ENCODE measurements at regions not wholly inside any gene's neighbourhood (a gene's known extent, or its start where the extent isn't known, plus 50 kb on each side); places are given as distances from the start of the nearest gene placed in this dataset.

DNA sequence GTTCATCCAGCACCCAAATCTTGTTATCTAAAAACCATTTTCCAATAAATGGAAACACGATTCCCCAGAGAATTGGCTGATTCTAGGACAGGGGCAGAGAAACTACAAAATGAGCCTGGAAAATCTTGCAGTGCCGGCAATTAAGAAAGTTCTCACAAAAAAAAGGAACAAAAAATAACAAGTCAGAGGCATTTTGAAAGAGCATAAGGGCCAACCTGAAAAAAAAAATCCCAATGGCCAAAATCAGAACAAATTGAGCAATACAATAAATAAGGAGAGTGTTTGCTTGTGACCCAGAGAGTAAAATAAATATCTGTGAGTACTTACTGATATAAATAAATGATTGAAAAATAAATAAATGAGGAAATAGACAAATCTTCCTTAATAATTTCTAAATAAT lies 55.1 kb upstream of the S1PR3 start:
- TF ChIP-seq POLR2A (IDR thresholded peaks at IDR 0.05; ENCODE audit: low read depth, low read length) = no peak
- TF ChIP-seq POLR2AphosphoS5 (IDR thresholded peaks at IDR 0.05; ENCODE audit: low read depth, low read length) = no peak
- no peak for TF ChIP-seq SPI1 (IDR thresholded peaks at IDR 0.05; ENCODE audit: low read depth, low read length)
- no peak for TF ChIP-seq TAF1 (IDR thresholded peaks at IDR 0.05; ENCODE audit: low read depth, low read length)
- TF ChIP-seq POU2F2 (IDR thresholded peaks at IDR 0.05; ENCODE audit: low read depth, low read length) = no peak
- TF ChIP-seq PAX5 (IDR thresholded peaks at IDR 0.05; ENCODE audit: insufficient read depth, low read length, severe bottlenecking) = no peak

Data from GM12891 (cell line).